Endothelial cell (in vitro differentiated cells): ENCODE measurements at regions not wholly inside any gene's neighbourhood (a gene's known extent, or its start where the extent isn't known, plus 50 kb on each side); places are given as distances from the start of the nearest gene placed in this dataset.

Source experiments
- DNase-seq: peaks from one replicate; pipeline ENCODE4 v3.0.0; 2021; ENCODE audit warnings: low spot score
- H3K27ac Mint-ChIP-seq: one replicate; pipeline ENCODE4 v1.8.0; 2021; ENCODE audit warnings: mixed read lengths, inconsistent platforms; ENCODE audit not compliant: unreplicated experiment
- H3K27me3 Mint-ChIP-seq: one replicate; pipeline ENCODE4 v1.8.0; 2021; ENCODE audit warnings: mild to moderate bottlenecking, moderate library complexity, mixed read lengths, inconsistent platforms; ENCODE audit not compliant: unreplicated experiment
- H3K36me3 Mint-ChIP-seq: one replicate; pipeline ENCODE4 v1.8.0; 2021; ENCODE audit warnings: mild to moderate bottlenecking, low read depth, mixed read lengths, inconsistent platforms; ENCODE audit not compliant: unreplicated experiment
- H3K4me1 Mint-ChIP-seq: one replicate; pipeline ENCODE4 v1.8.0; 2021; ENCODE audit warnings: mild to moderate bottlenecking, mixed read lengths, inconsistent platforms; ENCODE audit not compliant: unreplicated experiment
- H3K4me3 Mint-ChIP-seq: one replicate; pipeline ENCODE4 v1.8.0; 2021; ENCODE audit warnings: mild to moderate bottlenecking, mixed read lengths, inconsistent platforms; ENCODE audit not compliant: unreplicated experiment
- H3K9me3 Mint-ChIP-seq: one replicate; pipeline ENCODE4 v1.8.0; 2021; ENCODE audit warnings: mixed read lengths, inconsistent platforms; ENCODE audit not compliant: unreplicated experiment
- TF ChIP-seq, protein P1 (sequence below): fragments of 200-600 bp; sonication (generic); IDR thresholded peaks from one replicate; pipeline ENCODE4 v1.5.0; 2021; ENCODE audit warnings: antibody characterized with exemption; ENCODE audit not compliant: unreplicated experiment

DNA sequence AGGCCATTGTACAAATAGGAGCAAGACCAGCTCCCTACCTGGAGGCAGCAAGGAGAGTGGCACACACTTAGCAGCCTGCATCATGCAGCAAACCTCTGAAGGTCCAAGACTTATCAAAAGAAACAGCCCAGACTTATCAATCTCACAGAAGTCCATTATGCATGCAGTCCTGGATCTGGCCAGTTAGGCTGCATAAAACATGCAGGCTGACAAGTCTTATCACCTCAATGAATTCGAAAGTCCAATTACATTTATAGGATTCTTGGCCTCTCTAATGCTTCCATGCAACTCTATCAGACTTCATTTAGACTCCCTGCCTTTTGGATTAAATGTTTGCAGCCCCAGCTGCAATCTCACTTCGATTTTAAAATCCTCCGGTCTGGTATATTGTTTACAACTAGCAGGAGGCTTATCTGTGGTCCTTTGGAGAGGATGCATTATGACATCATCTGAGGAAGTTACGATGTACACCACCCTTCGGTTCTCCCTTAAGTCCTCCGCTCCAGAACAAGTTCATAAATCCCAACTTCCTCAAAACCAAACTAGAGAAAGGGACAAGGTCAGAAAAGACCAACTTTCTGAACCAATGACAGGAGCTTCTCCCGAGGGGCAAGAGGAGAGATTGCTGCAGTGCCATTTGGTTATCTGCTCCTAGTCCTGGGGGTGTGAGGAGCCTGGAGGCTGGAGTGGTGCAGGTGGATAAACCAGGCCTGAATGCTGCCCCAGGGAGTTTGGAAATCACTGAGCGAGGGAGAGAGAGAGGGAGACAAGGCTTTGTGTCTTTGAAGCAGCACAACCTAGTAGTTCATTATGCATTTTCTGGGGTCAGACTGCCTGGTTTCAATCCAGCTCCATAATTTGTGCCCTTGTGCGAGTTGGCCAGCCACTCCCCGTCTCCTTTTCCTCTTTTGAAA, 313.9 kb downstream of the TLE1 start:
- DNase-seq = no peak
- TF ChIP-seq, protein P1, sequence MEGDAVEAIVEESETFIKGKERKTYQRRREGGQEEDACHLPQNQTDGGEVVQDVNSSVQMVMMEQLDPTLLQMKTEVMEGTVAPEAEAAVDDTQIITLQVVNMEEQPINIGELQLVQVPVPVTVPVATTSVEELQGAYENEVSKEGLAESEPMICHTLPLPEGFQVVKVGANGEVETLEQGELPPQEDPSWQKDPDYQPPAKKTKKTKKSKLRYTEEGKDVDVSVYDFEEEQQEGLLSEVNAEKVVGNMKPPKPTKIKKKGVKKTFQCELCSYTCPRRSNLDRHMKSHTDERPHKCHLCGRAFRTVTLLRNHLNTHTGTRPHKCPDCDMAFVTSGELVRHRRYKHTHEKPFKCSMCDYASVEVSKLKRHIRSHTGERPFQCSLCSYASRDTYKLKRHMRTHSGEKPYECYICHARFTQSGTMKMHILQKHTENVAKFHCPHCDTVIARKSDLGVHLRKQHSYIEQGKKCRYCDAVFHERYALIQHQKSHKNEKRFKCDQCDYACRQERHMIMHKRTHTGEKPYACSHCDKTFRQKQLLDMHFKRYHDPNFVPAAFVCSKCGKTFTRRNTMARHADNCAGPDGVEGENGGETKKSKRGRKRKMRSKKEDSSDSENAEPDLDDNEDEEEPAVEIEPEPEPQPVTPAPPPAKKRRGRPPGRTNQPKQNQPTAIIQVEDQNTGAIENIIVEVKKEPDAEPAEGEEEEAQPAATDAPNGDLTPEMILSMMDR = no peak
- Mint-ChIP-seq H3K4me3 (no peak overlapping the region), H3K36me3 (no peaks in the 10 kb centered on the region), H3K9me3 (no peaks in the 10 kb centered on the region), H3K27me3 (peaks cover 2% of the 10 kb centered on the region), H3K27ac (no peak overlapping the region), H3K4me1 (peaks cover 6% of the 10 kb centered on the region)

DNA sequence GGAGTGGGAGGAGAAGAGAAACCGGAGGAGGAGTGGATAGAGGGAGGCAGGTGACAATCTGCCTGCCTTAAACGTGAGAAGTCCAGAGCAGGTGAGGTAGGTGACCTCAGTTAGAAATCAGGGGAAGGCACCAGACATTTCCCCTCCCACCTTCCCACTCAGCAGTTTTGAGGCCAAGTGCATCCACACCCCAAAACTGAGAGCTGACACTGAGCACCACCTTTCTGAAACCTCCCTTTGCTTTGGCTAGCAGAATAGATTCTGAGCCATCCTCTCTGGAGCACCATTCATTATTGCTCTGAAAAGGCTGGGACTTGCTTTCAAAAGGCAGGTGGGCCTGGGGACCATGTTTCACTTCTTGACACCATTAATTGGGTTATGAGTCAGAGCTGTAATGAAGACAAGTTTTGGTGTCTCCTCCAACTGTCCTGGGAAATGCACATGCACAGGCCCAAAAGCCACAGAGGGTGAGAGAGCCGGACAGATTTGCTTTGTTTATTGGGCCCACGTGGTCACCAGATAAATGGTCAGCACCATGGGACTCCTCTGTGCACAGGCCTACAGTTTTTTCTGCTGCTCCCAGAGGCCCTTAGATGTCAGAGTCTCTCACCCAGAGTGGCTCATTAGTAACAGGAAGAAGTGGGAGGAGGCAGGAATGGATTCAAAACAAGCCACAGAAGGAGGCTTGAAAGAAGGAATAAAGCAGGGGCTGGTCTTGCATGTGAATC, 314.7 kb downstream of the TLE1 start:
- Mint-ChIP-seq H3K36me3 (no peaks in the 10 kb centered on the region), H3K9me3 (no peaks in the 10 kb centered on the region), H3K4me1 (peaks cover 6% of the 10 kb centered on the region), H3K4me3 (no peak overlapping the region), H3K27ac (no peak overlapping the region), H3K27me3 (peaks cover 2% of the 10 kb centered on the region)
- no peak for DNase-seq
- TF ChIP-seq, protein P1 = no peak

DNA sequence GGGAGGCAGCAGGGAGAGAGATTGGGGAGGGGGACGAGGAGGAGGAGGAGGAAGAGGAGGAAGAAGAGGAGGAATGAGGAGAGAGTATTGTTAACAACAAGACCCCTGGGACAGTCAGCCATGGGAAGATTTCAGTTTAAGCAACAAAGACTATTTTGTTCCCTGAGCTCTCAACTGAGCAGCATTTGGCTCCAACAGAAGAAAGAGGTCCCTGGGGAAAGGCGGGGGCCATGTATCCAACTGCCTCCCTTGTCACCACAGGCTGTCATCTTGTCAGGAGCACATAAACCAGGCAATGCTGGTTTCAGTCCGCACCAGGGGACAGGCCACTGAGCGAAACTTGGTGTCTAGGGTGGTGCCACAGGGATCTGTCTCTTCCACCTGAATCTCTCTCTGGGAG, 316.1 kb downstream of the TLE1 start:
- H3K4me3 Mint-ChIP-seq = no peak overlapping the region

DNA sequence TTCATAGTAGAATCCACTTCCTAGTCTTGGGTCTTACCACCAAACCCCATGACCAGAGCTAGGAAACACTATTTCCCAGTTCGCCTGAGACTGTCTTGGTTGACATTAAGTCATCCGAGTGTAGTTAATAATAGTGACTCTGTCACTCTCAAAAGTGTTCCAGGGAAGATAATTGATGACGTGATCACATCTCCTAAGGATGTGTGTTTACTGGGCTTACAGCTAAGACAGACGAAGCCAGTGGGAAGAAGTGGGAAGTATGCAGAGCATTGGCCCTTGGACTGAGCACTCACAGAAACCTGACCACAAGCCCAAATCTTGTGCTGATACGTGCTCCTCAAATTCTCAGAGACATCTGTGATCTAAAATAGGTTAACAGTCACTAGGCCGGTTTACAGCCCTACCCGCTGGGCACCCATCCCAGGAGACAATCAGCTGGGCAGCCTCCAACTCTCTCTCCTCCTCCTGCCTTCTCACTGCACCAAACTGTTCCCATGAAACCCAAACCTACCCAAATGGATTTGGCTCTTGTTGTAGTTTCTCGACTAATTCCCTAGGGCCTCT, 316.6 kb downstream of the TLE1 start:
- peaks cover 2% of the 10 kb centered on the region for H3K27me3 Mint-ChIP-seq
- H3K4me1 Mint-ChIP-seq = peaks cover 6% of the 10 kb centered on the region
- H3K36me3 Mint-ChIP-seq = no peaks in the 10 kb centered on the region
- H3K9me3 Mint-ChIP-seq = no peaks in the 10 kb centered on the region
- no peak overlapping the region for H3K4me3 Mint-ChIP-seq
- H3K27ac Mint-ChIP-seq = no peak overlapping the region
- DNase-seq = no peak
- TF ChIP-seq, protein P1 = no peak

More for the DNA sequence above, 316.1 kb downstream of the TLE1 start:
- no peaks in the 10 kb centered on the region for H3K9me3 Mint-ChIP-seq
- no peak for DNase-seq
- no peak overlapping the region for H3K27ac Mint-ChIP-seq
- no peaks in the 10 kb centered on the region for H3K36me3 Mint-ChIP-seq
- peaks cover 2% of the 10 kb centered on the region for H3K27me3 Mint-ChIP-seq
- H3K4me1 Mint-ChIP-seq = peaks cover 6% of the 10 kb centered on the region
- TF ChIP-seq, protein P1 = no peak

DNA sequence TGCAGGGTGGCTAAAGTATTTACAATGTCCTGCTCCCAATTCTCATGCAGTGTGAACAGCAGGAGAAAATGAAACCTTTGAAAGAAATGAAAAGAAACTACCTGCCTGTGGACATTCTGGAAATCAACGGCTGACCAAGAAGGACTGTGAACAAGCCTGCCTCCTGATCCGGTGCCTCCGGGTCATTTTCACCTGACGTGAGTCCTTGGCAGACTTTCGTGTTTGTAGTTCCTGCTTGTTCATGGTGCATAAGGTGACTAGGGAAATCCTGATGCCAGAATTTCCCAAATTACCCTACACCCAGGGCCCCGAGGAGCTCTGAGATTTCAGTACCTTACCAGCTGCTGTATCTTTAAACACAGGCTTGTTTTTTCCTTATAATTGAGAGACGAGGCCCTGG, 317.5 kb downstream of the TLE1 start:
- TF ChIP-seq, protein P1 = no peak
- no peaks in the 10 kb centered on the region for H3K9me3 Mint-ChIP-seq
- H3K4me1 Mint-ChIP-seq = peaks cover 6% of the 10 kb centered on the region
- H3K27me3 Mint-ChIP-seq = peaks cover 2% of the 10 kb centered on the region
- no peak overlapping the region for H3K27ac Mint-ChIP-seq
- H3K4me3 Mint-ChIP-seq = no peak overlapping the region
- no peak for DNase-seq
- H3K36me3 Mint-ChIP-seq = no peaks in the 10 kb centered on the region
